WTC11 (cell line): ENCODE measurements at regions not wholly inside any gene's neighbourhood (a gene's known extent, or its start where the extent isn't known, plus 50 kb on each side); places are given as distances from the start of the nearest gene placed in this dataset.

Source experiments
- ATAC-seq: fragments of 200-7000 bp; cut with Tn5 transposase; 2 replicates; pipeline ENCODE4 v1.10.0; 2021; ENCODE audit warnings: mild to moderate bottlenecking, moderate library complexity
- CTCF ChIA-PET: fragments of 300-600 bp; sonication (Branson Sonifier 250); formaldehyde crosslinking; loops from one replicate; lab custom pipeline; 2021; ENCODE audit warnings: antibody characterized with exemption; lab: Charles Lee
- POLR2A ChIA-PET: fragments of 350-600 bp; sonication (Branson Sonifier 250); formaldehyde crosslinking; loops from one replicate; lab custom pipeline; 2021; ENCODE audit warnings: antibody characterized with exemption; lab: Charles Lee
- DNase-seq: peaks from one replicate; pipeline ENCODE4 v3.0.0; 2021; ENCODE audit warnings: low spot score
- H3K27ac Mint-ChIP-seq: 2 replicates; pipeline ENCODE4 v1.8.0; 2021; ENCODE audit warnings: mixed read lengths
- H3K27me3 Mint-ChIP-seq: 2 replicates; pipeline ENCODE4 v1.8.0; 2021; ENCODE audit warnings: low read depth, mild to moderate bottlenecking, moderate library complexity, mixed read lengths
- H3K36me3 Mint-ChIP-seq: 2 replicates; pipeline ENCODE4 v1.8.0; 2021; ENCODE audit warnings: mixed read lengths
- H3K4me1 Mint-ChIP-seq: 2 replicates; pipeline ENCODE4 v1.8.0; 2022; ENCODE audit warnings: mixed read lengths
- H3K4me3 Mint-ChIP-seq: 2 replicates; pipeline ENCODE4 v1.8.0; 2021; ENCODE audit warnings: mild to moderate bottlenecking, moderate library complexity, mixed read lengths
- H3K9me3 Mint-ChIP-seq: 2 replicates; pipeline ENCODE4 v1.8.0; 2021; ENCODE audit warnings: mixed read lengths
- CBFB ChIP-seq: sonication (generic); formaldehyde crosslinking; IDR thresholded peaks from 2 replicates; pipeline ENCODE4 v1.8.1; 2022; ENCODE audit warnings: mild to moderate bottlenecking, low read depth, missing genetic modification reagents
- CDX4 ChIP-seq: fragments of 250-450 bp; sonication (Bioruptor Pico); IDR thresholded peaks from 2 replicates; pipeline ENCODE4 v1.9.0; 2021; ENCODE audit warnings: moderate library complexity, mild to moderate bottlenecking, inconsistent platforms, borderline replicate concordance
- E2F4 ChIP-seq: sonication (generic); formaldehyde crosslinking; IDR thresholded peaks from 2 replicates; pipeline ENCODE4 v1.8.1; 2022; ENCODE audit warnings: low read depth, mild to moderate bottlenecking, moderate library complexity, missing genetic modification reagents, borderline replicate concordance
- EMX1 ChIP-seq: fragments of 250-450 bp; sonication (Bioruptor Pico); IDR thresholded peaks from 2 replicates; pipeline ENCODE4 v1.8.0; 2021; ENCODE audit warnings: mild to moderate bottlenecking
- GABPB1 ChIP-seq: sonication (generic); formaldehyde crosslinking; IDR thresholded peaks from 2 replicates; pipeline ENCODE4 v1.8.1; 2023; ENCODE audit warnings: mild to moderate bottlenecking, missing genetic modification reagents
- HMGA2 ChIP-seq: fragments of 250-450 bp; sonication (Bioruptor Pico); IDR thresholded peaks from 2 replicates; pipeline ENCODE4 v1.4.0; 2021; ENCODE audit warnings: mild to moderate bottlenecking, moderate library complexity
- JAZF1 ChIP-seq: fragments of 250-450 bp; sonication (Bioruptor Pico); IDR thresholded peaks from 2 replicates; pipeline ENCODE4 v1.9.0; 2021; ENCODE audit warnings: moderate library complexity, mild to moderate bottlenecking, inconsistent platforms
- JUN ChIP-seq: sonication (generic); formaldehyde crosslinking; IDR thresholded peaks from 2 replicates; pipeline ENCODE4 v1.8.0; 2023; ENCODE audit warnings: mild to moderate bottlenecking, missing genetic modification reagents
- MYBL2 ChIP-seq: sonication (generic); formaldehyde crosslinking; IDR thresholded peaks from 2 replicates; pipeline ENCODE4 v1.8.1; 2023; ENCODE audit warnings: mild to moderate bottlenecking, moderate library complexity, missing genetic modification reagents
- NFATC4 ChIP-seq: fragments of 250-450 bp; sonication (Bioruptor Pico); IDR thresholded peaks from 2 replicates; pipeline ENCODE4 v1.9.0; 2021; ENCODE audit warnings: mild to moderate bottlenecking
- NFE2L1 ChIP-seq: sonication (generic); formaldehyde crosslinking; IDR thresholded peaks from 2 replicates; pipeline ENCODE4 v1.8.1; 2023; ENCODE audit warnings: missing genetic modification reagents
- PREB ChIP-seq: sonication (generic); formaldehyde crosslinking; IDR thresholded peaks from 2 replicates; pipeline ENCODE4 v1.8.1; 2022; ENCODE audit warnings: mild to moderate bottlenecking, missing genetic modification reagents, moderate library complexity, borderline replicate concordance
- PRRX2 ChIP-seq: fragments of 250-450 bp; sonication (Bioruptor Pico); IDR thresholded peaks from 2 replicates; pipeline ENCODE4 v1.8.0; 2021; ENCODE audit warnings: mild to moderate bottlenecking
- SMAD3 ChIP-seq: sonication (generic); formaldehyde crosslinking; IDR thresholded peaks from 2 replicates; pipeline ENCODE4 v1.8.0; 2022; ENCODE audit warnings: missing genetic modification reagents, mild to moderate bottlenecking, borderline replicate concordance
- ZMAT4 ChIP-seq: fragments of 250-450 bp; sonication (Bioruptor Pico); IDR thresholded peaks from 2 replicates; pipeline ENCODE4 v1.9.0; 2021; ENCODE audit warnings: mild to moderate bottlenecking
- ZNF121 ChIP-seq: sonication (generic); formaldehyde crosslinking; IDR thresholded peaks from 2 replicates; pipeline ENCODE4 v1.8.0; 2023; ENCODE audit warnings: missing genetic modification reagents
- ZNF232 ChIP-seq: sonication (generic); formaldehyde crosslinking; IDR thresholded peaks from 2 replicates; pipeline ENCODE4 v1.8.0; 2022; ENCODE audit warnings: mild to moderate bottlenecking, missing genetic modification reagents
- ZNF396 ChIP-seq: fragments of 250-450 bp; sonication (Bioruptor Pico); IDR thresholded peaks from 2 replicates; pipeline ENCODE4 v1.8.0; 2021; ENCODE audit warnings: mild to moderate bottlenecking, moderate library complexity, borderline replicate concordance
- ZNF671 ChIP-seq: fragments of 250-450 bp; sonication (Bioruptor Pico); IDR thresholded peaks from 2 replicates; pipeline ENCODE4 v1.8.0; 2021; ENCODE audit warnings: mild to moderate bottlenecking
- ZSCAN18 ChIP-seq: fragments of 250-450 bp; sonication (Bioruptor Pico); IDR thresholded peaks from 2 replicates; pipeline ENCODE4 v2.1.2; 2022; ENCODE audit warnings: mild to moderate bottlenecking, moderate library complexity
- TF ChIP-seq, protein P1 (sequence below): sonication (generic); formaldehyde crosslinking; IDR thresholded peaks from 2 replicates; pipeline ENCODE4 v1.8.1; 2023; ENCODE audit warnings: mild to moderate bottlenecking, missing genetic modification reagents, moderate library complexity
- TF ChIP-seq, protein P2 (sequence below): sonication (generic); formaldehyde crosslinking; IDR thresholded peaks from 2 replicates; pipeline ENCODE4 v1.8.0; 2022; ENCODE audit warnings: mild to moderate bottlenecking, missing genetic modification reagents
- TF ChIP-seq, protein P3 (sequence below): sonication (generic); formaldehyde crosslinking; IDR thresholded peaks from 2 replicates; pipeline ENCODE4 v1.8.0; 2023; ENCODE audit warnings: missing genetic modification reagents, mild to moderate bottlenecking, borderline replicate concordance

DNA sequence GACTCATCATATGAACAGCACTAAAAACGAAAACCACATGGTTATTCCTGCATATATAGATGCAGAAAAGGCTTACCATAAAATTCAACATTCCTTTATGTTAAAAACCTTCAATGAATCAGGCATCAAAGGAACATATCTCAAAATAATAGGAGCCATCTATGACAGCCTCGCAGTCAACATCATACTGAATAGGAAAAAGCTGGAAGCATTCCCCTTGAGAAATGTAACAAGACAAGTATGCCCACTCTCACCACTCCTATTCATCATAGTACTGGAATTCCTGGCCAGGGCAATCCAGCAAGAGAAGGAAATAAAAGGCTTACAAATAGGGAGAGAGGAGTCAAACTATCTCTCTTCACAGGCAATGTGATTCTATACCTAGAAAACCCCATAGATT is 179.6 kb upstream of the HTR2A start (continued):
- no peak for TF ChIP-seq E2F4 (CRISPR knock-in tag)
- TF ChIP-seq ZMAT4 (CRISPR knock-in tag), result no peak
- TF ChIP-seq PREB (CRISPR knock-in tag), result no peak
- no peak for TF ChIP-seq ZNF396 (CRISPR knock-in tag)
- TF ChIP-seq ZNF232 (CRISPR knock-in tag), result no peak
- TF ChIP-seq MYBL2 (CRISPR knock-in tag), result no peak
- TF ChIP-seq NFE2L1 (CRISPR knock-in tag), result no peak
- TF ChIP-seq HMGA2 (CRISPR knock-in tag), result no peak
- TF ChIP-seq CDX4 (CRISPR knock-in tag), result no peak

DNA sequence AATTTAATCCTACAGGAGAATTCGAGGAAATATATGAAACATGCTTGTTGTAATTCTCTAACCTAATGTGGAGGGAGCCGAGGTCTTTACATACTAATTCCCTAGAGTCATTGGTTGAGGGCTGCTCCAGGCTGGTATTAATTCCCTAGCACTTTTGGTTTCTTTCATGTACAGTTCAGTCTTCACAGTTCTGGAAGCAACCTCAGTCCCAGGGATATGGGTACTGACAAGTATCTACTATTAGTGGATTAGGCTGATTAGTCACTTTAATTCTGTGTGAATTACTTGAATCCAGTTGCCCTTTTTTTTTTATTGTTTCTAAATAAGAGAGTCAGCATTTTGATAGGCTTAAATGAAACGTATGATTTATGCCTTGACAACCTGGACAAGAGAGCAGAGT is 172.3 kb upstream of the HTR2A start:
- ATAC-seq (no peak), DNase-seq (no peak)
- Mint-ChIP-seq H3K4me3 (no peak overlapping the region), H3K9me3 (peaks cover 17% of the 10 kb centered on the region), H3K27ac (peak overlapping the region; percentile 22; the same call in 1 of the 2 replicates), H3K27me3 (no peaks in the 10 kb centered on the region), H3K4me1 (peaks cover 27% of the 10 kb centered on the region), H3K36me3 (peaks cover 8% of the 10 kb centered on the region)
- CTCF ChIA-PET, result no interaction called here
- POLR2A ChIA-PET, result no interaction called here
- TF ChIP-seq EMX1 (no peak), PREB (CRISPR knock-in tag) (no peak), JAZF1 (CRISPR knock-in tag) (no peak), ZNF121 (no peak), JUN (no peak), ZSCAN18 (no peak), NFATC4 (CRISPR knock-in tag) (no peak), GABPB1 (CRISPR knock-in tag) (no peak), PRRX2 (CRISPR knock-in tag) (no peak), ZNF671 (no peak), ZNF232 (CRISPR knock-in tag) (no peak), CBFB (CRISPR knock-in tag) (no peak), E2F4 (CRISPR knock-in tag) (no peak), SMAD3 (CRISPR knock-in tag) (no peak)
- TF ChIP-seq, protein P1, sequence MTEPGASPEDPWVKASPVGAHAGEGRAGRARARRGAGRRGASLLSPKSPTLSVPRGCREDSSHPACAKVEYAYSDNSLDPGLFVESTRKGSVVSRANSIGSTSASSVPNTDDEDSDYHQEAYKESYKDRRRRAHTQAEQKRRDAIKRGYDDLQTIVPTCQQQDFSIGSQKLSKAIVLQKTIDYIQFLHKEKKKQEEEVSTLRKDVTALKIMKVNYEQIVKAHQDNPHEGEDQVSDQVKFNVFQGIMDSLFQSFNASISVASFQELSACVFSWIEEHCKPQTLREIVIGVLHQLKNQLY, result no peak
- TF ChIP-seq, protein P2, sequence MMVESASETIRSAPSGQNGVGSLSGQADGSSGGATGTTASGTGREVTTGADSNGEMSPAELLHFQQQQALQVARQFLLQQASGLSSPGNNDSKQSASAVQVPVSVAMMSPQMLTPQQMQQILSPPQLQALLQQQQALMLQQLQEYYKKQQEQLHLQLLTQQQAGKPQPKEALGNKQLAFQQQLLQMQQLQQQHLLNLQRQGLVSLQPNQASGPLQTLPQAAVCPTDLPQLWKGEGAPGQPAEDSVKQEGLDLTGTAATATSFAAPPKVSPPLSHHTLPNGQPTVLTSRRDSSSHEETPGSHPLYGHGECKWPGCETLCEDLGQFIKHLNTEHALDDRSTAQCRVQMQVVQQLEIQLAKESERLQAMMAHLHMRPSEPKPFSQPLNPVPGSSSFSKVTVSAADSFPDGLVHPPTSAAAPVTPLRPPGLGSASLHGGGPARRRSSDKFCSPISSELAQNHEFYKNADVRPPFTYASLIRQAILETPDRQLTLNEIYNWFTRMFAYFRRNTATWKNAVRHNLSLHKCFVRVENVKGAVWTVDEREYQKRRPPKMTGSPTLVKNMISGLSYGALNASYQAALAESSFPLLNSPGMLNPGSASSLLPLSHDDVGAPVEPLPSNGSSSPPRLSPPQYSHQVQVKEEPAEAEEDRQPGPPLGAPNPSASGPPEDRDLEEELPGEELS (CRISPR knock-in tag), result no peak
- TF ChIP-seq, protein P3, sequence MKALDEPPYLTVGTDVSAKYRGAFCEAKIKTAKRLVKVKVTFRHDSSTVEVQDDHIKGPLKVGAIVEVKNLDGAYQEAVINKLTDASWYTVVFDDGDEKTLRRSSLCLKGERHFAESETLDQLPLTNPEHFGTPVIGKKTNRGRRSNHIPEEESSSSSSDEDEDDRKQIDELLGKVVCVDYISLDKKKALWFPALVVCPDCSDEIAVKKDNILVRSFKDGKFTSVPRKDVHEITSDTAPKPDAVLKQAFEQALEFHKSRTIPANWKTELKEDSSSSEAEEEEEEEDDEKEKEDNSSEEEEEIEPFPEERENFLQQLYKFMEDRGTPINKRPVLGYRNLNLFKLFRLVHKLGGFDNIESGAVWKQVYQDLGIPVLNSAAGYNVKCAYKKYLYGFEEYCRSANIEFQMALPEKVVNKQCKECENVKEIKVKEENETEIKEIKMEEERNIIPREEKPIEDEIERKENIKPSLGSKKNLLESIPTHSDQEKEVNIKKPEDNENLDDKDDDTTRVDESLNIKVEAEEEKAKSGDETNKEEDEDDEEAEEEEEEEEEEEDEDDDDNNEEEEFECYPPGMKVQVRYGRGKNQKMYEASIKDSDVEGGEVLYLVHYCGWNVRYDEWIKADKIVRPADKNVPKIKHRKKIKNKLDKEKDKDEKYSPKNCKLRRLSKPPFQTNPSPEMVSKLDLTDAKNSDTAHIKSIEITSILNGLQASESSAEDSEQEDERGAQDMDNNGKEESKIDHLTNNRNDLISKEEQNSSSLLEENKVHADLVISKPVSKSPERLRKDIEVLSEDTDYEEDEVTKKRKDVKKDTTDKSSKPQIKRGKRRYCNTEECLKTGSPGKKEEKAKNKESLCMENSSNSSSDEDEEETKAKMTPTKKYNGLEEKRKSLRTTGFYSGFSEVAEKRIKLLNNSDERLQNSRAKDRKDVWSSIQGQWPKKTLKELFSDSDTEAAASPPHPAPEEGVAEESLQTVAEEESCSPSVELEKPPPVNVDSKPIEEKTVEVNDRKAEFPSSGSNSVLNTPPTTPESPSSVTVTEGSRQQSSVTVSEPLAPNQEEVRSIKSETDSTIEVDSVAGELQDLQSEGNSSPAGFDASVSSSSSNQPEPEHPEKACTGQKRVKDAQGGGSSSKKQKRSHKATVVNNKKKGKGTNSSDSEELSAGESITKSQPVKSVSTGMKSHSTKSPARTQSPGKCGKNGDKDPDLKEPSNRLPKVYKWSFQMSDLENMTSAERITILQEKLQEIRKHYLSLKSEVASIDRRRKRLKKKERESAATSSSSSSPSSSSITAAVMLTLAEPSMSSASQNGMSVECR (CRISPR knock-in tag), result no peak
